ENCODE measurements at regions not wholly inside any gene's neighbourhood (a gene's known extent, or its start where the extent isn't known, plus 50 kb on each side); places are given as distances from the start of the nearest gene placed in this dataset.

DNA sequence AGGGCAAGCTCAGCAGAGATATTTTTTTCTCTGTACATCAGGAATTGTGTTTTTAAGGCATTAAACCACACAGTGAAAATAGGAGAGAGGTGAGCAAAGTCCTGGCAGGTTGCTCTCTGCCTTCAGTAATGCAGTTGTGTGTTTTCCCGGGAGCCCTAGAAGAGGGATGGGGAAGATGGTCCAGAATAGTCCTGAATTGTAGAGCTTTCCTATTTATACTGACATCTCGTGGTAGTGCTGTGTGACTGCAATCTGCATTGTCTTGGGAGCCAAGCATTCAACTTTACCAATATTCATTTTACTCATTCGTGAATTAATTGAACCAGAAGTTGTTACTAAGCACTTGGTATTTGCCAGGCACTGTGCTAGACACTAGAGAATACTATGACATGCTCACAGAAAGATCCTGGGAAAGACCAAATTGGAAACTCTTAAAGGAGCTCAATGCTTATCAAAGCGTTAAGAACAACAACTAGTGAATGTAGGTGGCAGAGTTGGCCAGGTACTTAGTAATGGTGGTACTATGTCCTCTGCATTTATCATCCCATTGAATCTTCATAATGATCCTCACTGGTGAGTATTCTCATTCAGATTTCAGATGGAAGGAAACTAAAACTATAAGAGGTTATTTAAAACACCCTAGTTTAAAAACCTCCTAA, 214.6 kb downstream of the TRIB2 start:
- H3K27me3 ChIP-seq, result no peaks in the 10 kb centered on the region
- H3K4me1 ChIP-seq, result peaks cover 25% of the 10 kb centered on the region
- H3K9me3 ChIP-seq, result no peaks in the 10 kb centered on the region
- DNase-seq (ENCODE audit: extremely low spot score in 2 of 2), result no peak
- intact Hi-C loops (cut with DNase I), result loop anchor here (5.0 to 10.0 kb wide), 2 partner anchors 209 to 1067 kb away; no protein-coding TSS in a partner anchor
- no peak overlapping the region for H3K4me3 ChIP-seq
- TF ChIP-seq, protein P1, sequence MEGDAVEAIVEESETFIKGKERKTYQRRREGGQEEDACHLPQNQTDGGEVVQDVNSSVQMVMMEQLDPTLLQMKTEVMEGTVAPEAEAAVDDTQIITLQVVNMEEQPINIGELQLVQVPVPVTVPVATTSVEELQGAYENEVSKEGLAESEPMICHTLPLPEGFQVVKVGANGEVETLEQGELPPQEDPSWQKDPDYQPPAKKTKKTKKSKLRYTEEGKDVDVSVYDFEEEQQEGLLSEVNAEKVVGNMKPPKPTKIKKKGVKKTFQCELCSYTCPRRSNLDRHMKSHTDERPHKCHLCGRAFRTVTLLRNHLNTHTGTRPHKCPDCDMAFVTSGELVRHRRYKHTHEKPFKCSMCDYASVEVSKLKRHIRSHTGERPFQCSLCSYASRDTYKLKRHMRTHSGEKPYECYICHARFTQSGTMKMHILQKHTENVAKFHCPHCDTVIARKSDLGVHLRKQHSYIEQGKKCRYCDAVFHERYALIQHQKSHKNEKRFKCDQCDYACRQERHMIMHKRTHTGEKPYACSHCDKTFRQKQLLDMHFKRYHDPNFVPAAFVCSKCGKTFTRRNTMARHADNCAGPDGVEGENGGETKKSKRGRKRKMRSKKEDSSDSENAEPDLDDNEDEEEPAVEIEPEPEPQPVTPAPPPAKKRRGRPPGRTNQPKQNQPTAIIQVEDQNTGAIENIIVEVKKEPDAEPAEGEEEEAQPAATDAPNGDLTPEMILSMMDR (IDR thresholded peaks at IDR 0.05), result peak; percentile 50 to 89 (median 88)
- no peak for TF ChIP-seq POLR2AphosphoS5 (IDR thresholded peaks at IDR 0.05; ENCODE audit: insufficient read depth in 1 of 2, low read depth in 1 of 2)
- no peaks in the 10 kb centered on the region for H3K36me3 ChIP-seq
- H3K27ac ChIP-seq, result no peak overlapping the region

DNA sequence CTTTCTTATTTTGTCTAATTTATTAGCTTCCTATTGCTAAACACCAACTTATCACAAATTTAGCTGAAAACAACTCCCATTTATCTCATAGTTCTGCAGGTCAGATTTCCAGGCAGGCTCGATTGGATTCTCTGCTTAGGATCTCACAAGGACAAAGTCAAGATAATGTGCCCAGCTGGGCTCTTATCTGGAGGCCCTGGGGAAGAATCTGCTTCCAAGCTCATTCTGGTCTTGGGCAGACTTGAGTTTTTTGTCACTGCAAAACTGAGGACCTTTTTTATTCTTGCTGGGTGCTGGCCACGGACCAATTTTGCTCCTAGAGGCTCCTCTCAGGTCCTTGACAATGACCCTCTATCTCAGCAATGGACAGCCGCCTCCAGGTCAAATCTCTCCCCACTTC, 215.5 kb downstream of the TRIB2 start:
- no peak overlapping the region for H3K27ac ChIP-seq
- H3K27me3 ChIP-seq, result no peaks in the 10 kb centered on the region
- TF ChIP-seq POLR2AphosphoS5 (IDR thresholded peaks at IDR 0.05; ENCODE audit: insufficient read depth in 1 of 2, low read depth in 1 of 2) (no peak), POLR2A (IDR thresholded peaks at IDR 0.05) (no peak)
- TF ChIP-seq, protein P1 (IDR thresholded peaks at IDR 0.05), result no peak
- intact Hi-C loops (cut with DNase I), result loop anchor here (5.0 to 10.0 kb wide), 2 partner anchors 210 to 1067 kb away; no protein-coding TSS in a partner anchor
- no peaks in the 10 kb centered on the region for H3K36me3 ChIP-seq
- H3K4me1 ChIP-seq, result peaks cover 25% of the 10 kb centered on the region
- H3K9me3 ChIP-seq, result no peaks in the 10 kb centered on the region
- no peak overlapping the region for H3K4me3 ChIP-seq
- no peak for DNase-seq (ENCODE audit: extremely low spot score in 2 of 2)

DNA sequence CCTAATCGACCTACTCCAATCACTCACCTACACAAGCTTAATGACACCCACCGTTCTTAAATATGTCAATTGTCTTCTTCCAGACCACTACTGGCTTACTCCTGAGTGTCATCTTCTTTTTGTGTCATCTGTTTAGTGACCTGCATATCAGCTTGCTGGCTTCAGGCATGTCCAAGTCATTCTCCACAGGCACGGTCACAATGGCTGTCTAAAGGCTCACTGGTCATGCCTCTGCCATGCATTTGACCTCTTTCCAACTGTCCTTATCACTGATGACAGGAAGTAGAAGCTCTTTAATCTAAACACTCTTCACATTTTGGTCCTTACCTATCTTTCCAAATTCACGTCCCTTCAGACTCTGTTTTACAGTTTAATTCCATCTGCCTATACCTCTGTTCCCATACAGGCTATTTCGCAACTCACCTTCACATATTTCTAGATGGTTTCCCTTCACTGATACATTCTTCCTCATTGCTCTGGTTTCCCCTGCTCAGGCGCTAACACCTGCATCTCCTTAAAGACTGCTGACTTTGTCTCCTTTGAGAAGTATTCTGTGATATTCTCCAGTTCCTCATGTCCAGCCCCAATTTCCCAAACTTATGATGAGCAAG, 217.5 kb downstream of the TRIB2 start:
- intact Hi-C loops (cut with DNase I), result loop anchor here (5.0 to 10.0 kb wide), 2 partner anchors 212 to 1069 kb away; no protein-coding TSS in a partner anchor
- Histone ChIP-seq H3K27me3 (no peaks in the 10 kb centered on the region), H3K36me3 (no peaks in the 10 kb centered on the region), H3K9me3 (no peaks in the 10 kb centered on the region), H3K27ac (no peak overlapping the region), H3K4me3 (no peak overlapping the region), H3K4me1 (peaks cover 15% of the 10 kb centered on the region)
- DNase-seq (ENCODE audit: extremely low spot score in 2 of 2), result no peak
- TF ChIP-seq, protein P1 (IDR thresholded peaks at IDR 0.05), result no peak
- no peak for TF ChIP-seq POLR2A (IDR thresholded peaks at IDR 0.05)
- no peak for TF ChIP-seq POLR2AphosphoS5 (IDR thresholded peaks at IDR 0.05; ENCODE audit: insufficient read depth in 1 of 2, low read depth in 1 of 2)

DNA sequence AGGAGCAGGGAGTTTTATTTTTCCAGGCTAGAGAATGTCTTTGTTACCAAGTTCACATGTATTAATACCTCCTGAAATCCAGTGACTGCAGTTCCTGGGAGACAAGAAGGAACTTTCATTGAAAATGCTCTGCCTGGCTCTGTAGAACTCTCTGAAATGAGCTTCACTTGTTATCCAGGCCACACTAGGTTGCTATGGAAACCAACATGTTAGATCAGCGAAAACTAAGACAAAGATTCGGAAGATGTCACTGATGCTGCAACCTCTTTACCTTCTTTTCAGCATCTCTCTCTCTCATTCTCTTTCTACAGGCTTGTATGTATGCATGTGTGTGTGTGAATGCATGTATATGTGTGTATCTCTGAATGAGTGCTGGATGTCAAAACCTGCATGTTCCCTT, 218.5 kb downstream of the TRIB2 start:
- H3K36me3 ChIP-seq, result no peaks in the 10 kb centered on the region
- H3K4me1 ChIP-seq, result peaks cover 9% of the 10 kb centered on the region
- H3K4me3 ChIP-seq, result no peak overlapping the region
- TF ChIP-seq POLR2A (IDR thresholded peaks at IDR 0.05) (no peak), POLR2AphosphoS5 (IDR thresholded peaks at IDR 0.05; ENCODE audit: insufficient read depth in 1 of 2, low read depth in 1 of 2) (no peak)
- TF ChIP-seq, protein P1 (IDR thresholded peaks at IDR 0.05), result no peak
- DNase-seq (ENCODE audit: extremely low spot score in 2 of 2), result no peak
- H3K9me3 ChIP-seq, result no peaks in the 10 kb centered on the region
- no peaks in the 10 kb centered on the region for H3K27me3 ChIP-seq
- intact Hi-C loops (cut with DNase I), result loop anchor here (10.0 kb wide), 1 partner anchor 1070 kb away; no protein-coding TSS in a partner anchor
- no peak overlapping the region for H3K27ac ChIP-seq

DNA sequence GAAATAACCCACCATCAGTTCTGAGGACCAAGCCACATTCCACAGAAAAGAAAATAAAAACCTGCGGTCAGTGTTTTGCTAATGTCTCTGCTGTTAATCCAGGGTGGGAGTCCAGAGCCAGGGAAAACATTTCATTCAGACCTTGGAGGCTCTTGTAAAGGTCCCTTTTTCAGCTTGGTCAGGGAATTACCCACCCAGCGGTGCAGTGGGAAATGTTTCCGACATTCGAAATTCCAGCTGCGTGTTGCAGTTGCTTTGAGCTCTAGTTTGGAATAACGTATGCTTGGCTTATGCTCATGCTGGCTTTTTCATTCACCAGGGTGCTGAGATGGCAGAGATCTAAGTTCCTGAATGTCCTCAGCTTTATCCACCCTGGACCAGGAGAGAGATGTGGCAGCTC, 219.1 kb downstream of the TRIB2 start:
- no peaks in the 10 kb centered on the region for H3K9me3 ChIP-seq
- no peaks in the 10 kb centered on the region for H3K27me3 ChIP-seq
- no peak for TF ChIP-seq POLR2AphosphoS5 (IDR thresholded peaks at IDR 0.05; ENCODE audit: insufficient read depth in 1 of 2, low read depth in 1 of 2)
- TF ChIP-seq, protein P1 (IDR thresholded peaks at IDR 0.05), result no peak
- no peak for TF ChIP-seq POLR2A (IDR thresholded peaks at IDR 0.05)
- peaks cover 3% of the 10 kb centered on the region for H3K4me1 ChIP-seq
- H3K4me3 ChIP-seq, result no peak overlapping the region
- H3K36me3 ChIP-seq, result no peaks in the 10 kb centered on the region
- intact Hi-C loops (cut with DNase I), result loop anchor here (10.0 kb wide), 1 partner anchor 1071 kb away; no protein-coding TSS in a partner anchor
- no peak overlapping the region for H3K27ac ChIP-seq
- DNase-seq (ENCODE audit: extremely low spot score in 2 of 2), result no peak

Measured in vagina (tissue), 2 donors.